NCI-H82 treated with DMSO at 0.1 percent for 48 hours (cell line): ENCODE measurements at regions not wholly inside any gene's neighbourhood (a gene's known extent, or its start where the extent isn't known, plus 50 kb on each side); places are given as distances from the start of the nearest gene placed in this dataset.
"Not testable (repeated sequence)": the region's sequence is repeated elsewhere in the genome, so short reads cannot be mapped to it uniquely, and the experiment has no call there.

Experiments used
- DNase-seq: peaks from one replicate; lab custom pipeline; 2025; ENCODE audit not compliant: unreplicated experiment; lab: John Stamatoyannopoulos, UW

GRCh38 chr16:29115802-29116141 lies 130.9 kb downstream of the LAT start:
- DNase-seq: not testable (repeated sequence)

DNA sequence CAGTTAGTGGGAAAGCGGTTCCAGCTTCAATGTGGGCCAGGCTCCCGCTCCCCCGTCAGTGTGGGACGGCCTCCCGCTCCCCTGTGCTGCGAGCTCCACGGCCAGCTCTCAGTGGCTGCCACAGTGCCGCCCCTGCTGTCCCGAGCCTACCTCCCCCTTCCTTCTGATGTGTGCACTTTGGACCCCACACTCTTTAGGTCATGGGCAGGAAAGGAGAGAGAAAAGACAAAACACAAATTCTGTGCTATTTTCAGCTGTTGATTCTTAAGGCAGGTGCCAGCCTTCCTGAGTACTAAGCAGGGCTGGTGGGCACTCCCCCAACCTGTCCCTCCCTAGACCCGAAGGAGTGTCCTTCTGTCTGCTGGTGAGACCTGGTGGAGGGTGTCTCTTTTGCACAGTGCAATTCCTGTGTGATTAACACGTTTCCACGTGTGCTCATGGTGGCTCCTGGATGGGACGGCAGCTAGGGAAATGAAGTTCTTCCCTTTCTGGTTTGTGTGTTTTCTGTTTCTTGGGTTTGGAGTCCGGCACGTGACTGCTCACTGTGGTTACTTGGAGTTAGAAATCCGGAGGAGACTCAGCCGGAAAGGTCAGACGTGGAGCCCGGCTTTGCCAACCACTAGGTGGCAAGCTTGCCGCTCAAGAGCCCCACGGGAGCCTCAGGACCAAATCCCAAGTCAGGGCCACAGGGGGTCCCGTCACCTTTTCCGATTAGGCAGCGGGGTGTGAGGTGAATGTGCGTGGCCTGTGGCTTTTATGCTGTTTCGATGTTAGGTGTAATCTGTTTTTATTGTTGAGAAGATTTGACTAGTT lies 130.3 kb downstream of the LAT start:
- not testable (repeated sequence) for DNase-seq

GRCh38 chr16:29114574-29114973 lies 129.7 kb downstream of the LAT start:
- DNase-seq: no peak

DNA sequence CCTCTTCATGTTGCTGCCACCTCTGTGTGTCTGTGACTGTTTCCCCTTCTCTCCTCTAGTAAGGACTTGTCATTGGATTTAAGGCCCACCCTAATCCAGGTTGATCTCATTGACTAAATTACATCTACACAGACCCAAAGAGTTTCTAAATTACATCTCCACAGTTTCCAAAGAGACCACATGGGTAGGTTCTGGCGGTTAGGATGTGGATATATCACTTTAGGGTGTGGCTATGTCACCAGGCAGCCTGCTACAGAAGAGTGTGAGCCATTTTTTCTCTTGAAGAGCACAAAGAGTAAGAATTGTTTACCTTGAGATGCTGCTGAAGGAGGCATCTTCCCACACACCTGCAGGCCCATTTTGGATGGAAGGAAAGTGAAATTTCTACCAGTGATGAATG lies 128.6 kb downstream of the LAT start:
- not testable (repeated sequence) for DNase-seq

DNA sequence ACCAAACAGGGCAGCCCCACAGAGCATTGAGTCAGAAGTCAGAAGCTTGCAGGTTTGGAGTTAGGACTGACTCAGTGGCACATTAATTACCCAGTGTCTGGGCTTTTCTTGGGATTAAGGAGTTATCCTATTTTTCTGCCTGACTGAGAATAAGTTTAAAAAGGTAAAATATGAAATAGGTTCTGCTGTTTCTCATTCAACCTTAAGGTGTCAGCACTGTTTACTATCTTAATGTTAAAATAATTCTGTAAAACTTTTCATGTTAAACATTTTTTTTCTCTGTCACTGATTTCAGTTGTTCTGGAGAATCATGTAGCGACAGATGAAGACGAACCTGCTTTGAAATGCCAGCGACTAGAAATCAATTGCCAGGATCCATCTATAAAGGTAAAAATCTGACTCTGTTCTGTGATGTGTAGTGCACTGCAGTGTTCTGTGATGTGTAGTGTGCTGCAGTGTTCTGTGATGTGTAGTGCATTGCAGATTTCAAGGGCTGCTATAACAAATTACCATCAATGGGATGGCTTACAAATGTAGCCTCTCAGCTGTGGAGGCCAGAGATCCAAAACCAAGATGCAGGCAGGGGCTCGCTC lies 128.0 kb downstream of the LAT start:
- DNase-seq: no peak

DNA sequence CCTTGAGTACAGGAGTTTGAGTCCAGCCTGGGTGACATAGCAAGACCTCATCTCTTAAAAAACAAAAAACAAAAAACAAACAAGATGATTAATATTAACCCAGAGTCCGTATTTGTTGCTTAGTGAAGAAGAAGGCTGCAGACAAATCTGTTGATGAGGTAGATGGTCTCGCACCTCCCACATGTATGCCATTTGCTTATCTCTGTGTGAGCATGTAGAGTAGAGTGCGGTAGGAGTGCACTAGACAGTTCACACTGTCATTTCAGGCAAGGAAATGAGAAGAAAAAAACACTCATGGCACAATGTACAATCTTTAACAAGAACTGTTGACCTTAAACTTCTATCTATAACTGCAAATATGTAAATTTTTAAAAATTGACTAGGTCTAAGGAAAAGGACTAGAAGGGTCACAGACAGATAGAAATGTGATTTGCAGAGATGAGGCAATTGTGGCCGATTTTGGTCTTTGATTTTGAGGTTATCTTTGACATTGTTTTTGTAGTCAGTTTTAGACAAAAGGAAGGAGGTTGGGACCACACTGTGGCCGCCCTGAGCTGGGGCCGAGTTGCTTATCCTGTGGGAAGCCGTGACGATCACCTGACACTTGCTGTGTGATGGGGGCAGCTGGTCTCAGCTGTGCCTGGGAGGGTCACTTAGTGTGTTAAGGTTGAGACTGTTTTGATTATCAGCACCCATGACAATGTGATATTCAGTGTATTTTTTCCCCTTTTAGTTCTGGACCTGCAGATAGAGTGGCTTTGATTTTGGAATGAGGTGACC lies 127.2 kb downstream of the LAT start:
- DNase-seq: not testable (repeated sequence)

- no peak for DNase-seq
Measured at GRCh38 chr16:29111421-29111820, 126.6 kb downstream of the LAT start.

- DNase-seq: not testable (repeated sequence)
Measured at GRCh38 chr16:29108625-29109169, 123.8 kb downstream of the LAT start.

DNA sequence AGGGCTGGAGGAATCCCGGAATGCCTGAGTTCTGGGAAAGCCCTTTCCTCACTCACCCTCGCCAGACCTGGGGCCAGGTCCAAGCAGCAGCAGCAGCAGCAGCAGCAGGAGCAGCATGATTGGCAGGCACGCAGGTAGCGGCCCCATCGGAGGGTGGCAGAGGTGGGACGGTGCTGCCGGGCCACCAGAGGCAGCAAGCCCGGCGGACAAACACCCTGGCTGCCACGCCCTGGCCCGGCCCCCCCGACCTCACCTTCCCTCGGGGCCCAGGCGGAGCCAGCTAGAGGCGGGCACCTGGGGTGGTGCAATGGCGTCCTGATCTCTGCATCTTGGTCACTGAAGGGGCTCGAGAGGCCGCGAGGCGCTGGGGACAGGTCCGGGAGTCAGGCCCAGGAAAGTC lies 122.4 kb downstream of the LAT start:
- DNase-seq: no peak

- not testable (repeated sequence) for DNase-seq
Measured at GRCh38 chr16:29106259-29106908, 121.5 kb downstream of the LAT start.

GRCh38 chr16:29104600-29104999 lies 119.7 kb downstream of the LAT start:
- DNase-seq: not testable (repeated sequence)

DNA sequence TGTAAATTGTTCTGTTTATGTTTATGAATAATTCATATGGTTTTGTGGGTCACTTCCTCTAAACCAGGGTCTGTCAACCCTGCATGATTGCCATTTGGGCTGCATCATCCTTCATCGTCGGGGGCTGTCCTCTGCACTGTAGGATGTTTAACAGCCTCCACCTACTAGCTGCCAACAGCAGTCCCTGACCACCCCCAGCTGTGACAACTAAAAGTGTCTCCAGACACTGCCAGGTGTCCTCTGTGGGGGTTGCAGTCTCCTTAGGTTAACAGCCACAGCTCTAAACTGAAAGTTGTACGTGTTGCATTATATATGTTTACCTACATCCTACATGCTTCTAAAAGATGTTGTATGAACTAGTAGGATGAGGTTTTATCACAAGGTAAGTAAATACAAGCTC lies 113.1 kb downstream of the LAT start:
- not testable (repeated sequence) for DNase-seq

DNA sequence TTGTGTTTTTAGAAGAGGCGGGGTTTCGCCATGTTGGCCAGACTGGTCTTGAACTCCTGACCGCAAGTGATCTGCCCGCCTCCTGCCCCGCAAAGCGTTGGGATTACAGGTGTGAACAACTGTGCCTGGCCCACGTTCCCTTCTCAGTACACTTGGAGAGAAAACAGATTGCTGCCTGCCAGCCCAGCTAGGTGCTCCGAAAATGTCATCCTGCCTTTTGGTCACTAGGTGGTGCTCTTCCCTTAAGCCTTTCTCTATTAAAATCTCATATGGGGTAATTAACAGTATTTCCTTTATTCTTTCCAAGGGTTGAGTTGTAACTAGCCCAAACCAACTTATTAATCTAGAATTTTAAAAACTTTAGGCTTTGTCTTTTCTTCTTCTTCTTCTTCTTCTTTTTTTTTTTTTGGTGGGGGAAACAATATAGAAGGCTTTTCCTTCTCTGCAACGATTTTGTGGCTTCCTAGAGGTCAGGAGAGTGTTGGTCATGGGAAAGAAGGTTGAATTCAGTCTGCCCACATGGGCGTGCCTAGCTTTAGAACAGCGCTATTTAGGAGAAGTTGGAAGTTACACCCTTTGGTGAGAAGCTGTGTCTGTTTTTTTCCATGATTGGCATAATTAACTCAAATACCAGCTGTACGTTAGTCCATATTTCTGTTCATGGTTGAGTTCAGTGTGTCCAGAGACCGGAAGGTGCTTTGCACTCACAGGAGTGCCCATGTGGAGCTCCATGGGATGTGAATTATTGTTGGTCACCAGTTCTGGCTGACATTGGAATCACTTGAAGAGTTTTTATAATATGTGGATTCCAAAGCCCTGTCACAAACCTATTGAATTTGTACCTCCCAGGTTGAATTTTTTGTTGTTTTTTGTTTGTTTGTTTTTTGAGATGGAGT lies 110.1 kb downstream of the LAT start:
- DNase-seq: not testable (repeated sequence)

DNA sequence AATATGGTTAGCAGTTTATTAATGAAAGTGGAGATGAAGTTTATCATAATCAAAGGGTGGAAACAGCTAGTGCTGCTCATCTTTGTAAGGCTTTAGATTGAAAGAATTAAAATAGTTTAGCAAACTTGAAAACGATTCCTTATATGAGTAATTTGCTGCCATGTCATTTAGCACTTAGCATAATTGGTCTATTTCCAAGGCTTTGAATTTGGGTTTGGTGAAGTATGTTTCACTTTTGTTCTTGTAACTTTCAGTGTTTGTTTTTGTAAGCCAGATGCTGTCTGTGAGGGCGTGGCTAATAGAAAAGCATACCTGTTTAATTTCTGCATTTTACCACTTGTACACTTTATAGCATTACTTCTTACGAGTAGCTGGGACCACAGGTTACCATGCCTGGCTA lies 109.5 kb downstream of the LAT start:
- not testable (repeated sequence) for DNase-seq

DNA sequence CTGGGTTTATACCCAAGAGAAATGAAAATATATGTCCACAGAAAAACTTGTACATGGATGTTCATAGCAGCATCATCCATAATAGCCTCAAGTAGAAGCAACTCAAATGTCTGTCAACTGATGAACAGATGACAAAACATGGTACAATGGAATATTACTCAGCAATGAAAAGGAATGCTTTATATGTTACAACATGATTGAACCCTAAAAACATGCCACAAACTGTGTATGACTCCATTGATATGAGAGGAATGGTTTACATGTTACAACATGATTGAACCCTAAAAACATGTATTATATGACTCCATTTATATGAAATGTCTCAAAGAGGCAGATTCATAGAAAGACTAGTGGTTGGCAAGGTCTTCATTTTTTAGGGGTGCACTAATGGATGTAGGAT lies 104.8 kb downstream of the LAT start:
- DNase-seq: not testable (repeated sequence)

GRCh38 chr16:29087673-29088072 lies 102.8 kb downstream of the LAT start:
- not testable (repeated sequence) for DNase-seq

DNA sequence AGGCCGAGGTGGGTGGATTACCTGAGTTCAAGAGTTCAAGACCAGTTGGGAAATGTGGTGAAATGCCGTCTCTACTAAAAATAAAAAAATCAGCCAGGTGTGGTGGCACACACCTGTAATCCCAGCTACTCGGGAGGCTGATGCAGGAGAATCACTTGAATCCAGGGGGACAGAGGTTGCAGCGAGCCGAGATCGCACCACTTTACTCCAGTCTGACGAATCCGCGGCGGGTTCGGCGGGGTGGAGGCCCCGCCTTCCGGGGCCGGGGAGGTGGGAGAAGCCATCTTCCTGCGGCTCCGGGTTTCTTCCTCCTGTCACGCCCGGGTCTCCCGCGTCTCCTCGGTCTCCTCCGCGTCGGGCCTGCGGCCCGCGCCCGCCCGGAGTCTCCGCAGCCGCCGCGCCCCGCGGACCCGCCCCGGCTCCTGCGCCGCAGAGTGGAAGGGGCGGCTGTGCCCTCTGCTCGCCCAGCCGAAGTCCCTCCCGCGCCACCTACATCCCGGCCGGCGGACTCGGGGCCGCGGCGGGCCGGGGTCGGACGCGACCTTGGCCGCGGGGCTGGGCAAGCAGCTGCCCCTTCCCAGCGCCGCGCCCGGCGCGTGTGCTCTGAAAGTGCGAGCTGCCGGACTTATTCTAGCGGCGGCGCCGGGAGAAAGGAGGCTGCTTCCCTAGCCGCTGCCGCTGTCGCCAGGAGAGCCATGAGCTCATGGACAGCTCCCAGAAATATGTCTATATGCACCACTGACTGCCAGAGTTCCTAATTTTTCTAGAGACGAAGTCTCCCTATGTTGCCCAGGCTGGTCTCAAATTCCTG lies 97.2 kb downstream of the LAT start:
- DNase-seq: not testable (repeated sequence)

- DNase-seq: not testable (repeated sequence)
Measured at GRCh38 chr16:29074554-29075402, 89.9 kb downstream of the LAT start.
